Kidney epithelial cell (primary cell): ENCODE measurements at regions not wholly inside any gene's neighbourhood (a gene's known extent, or its start where the extent isn't known, plus 50 kb on each side); places are given as distances from the start of the nearest gene placed in this dataset.

ENCODE experiments used
- DNase-seq: peaks from one replicate; pipeline ENCODE4 v3.0.0-alpha.2; 2010; ENCODE audit warnings: low read depth
- H3K27me3 ChIP-seq: 2 replicates; pipeline ENCODE4 v1.6.0; 2011; ENCODE audit warnings: low read length; ENCODE audit not compliant: control insufficient read depth, insufficient read depth
- H3K36me3 ChIP-seq: 2 replicates; pipeline ENCODE4 v1.5.1; 2011; ENCODE audit warnings: low read length; ENCODE audit not compliant: control insufficient read depth, insufficient read depth
- H3K4me3 ChIP-seq: 2 replicates; pipeline ENCODE4 v1.5.1; 2011; ENCODE audit warnings: low read depth, mild to moderate bottlenecking, control low read depth, low read length
- TF ChIP-seq, protein P1 (sequence below): IDR thresholded peaks from 2 replicates; pipeline ENCODE4 v1.5.1; 2011; ENCODE audit warnings: mild to moderate bottlenecking, moderate library complexity, low read length, control low read depth, inconsistent platforms; ENCODE audit not compliant: insufficient read depth, poor library complexity, severe bottlenecking

GRCh38 chr18:70489986-70490933 is 201.4 kb downstream of the SOCS6 start:
- H3K36me3 ChIP-seq = no peaks in the 10 kb centered on the region
- H3K4me3 ChIP-seq = no peak overlapping the region
- TF ChIP-seq, protein P1, sequence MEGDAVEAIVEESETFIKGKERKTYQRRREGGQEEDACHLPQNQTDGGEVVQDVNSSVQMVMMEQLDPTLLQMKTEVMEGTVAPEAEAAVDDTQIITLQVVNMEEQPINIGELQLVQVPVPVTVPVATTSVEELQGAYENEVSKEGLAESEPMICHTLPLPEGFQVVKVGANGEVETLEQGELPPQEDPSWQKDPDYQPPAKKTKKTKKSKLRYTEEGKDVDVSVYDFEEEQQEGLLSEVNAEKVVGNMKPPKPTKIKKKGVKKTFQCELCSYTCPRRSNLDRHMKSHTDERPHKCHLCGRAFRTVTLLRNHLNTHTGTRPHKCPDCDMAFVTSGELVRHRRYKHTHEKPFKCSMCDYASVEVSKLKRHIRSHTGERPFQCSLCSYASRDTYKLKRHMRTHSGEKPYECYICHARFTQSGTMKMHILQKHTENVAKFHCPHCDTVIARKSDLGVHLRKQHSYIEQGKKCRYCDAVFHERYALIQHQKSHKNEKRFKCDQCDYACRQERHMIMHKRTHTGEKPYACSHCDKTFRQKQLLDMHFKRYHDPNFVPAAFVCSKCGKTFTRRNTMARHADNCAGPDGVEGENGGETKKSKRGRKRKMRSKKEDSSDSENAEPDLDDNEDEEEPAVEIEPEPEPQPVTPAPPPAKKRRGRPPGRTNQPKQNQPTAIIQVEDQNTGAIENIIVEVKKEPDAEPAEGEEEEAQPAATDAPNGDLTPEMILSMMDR = peak; percentile 69
- H3K27me3 ChIP-seq = no peaks in the 10 kb centered on the region
- peak; percentile 23 for DNase-seq

GRCh38 chr18:70489571-70489970 is 200.7 kb downstream of the SOCS6 start:
- TF ChIP-seq, protein P1 = no peak
- DNase-seq = no peak
- no peaks in the 10 kb centered on the region for H3K36me3 ChIP-seq
- H3K27me3 ChIP-seq = no peaks in the 10 kb centered on the region
- H3K4me3 ChIP-seq = no peak overlapping the region

DNA sequence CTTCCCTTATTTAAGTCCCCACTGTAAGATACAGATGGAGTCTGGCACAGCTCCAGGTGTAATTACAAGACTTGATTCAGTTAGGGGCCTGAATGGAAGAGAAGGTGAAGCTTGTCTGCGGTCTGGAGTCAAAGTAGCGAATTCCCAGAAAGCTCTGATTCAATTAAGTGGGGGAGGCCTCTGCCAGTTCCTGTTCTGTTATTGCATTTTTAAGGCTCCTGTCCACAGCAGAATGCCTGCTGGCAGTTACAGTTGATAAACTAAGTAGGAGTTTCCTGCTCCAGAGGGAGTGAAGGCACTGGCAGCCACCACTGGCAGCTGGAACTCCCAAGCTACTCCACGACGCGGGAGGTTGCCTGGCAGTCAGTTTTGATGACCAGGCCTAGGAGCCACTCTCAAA is 181.1 kb downstream of the SOCS6 start:
- peak; percentile 31 for DNase-seq
- Histone ChIP-seq H3K36me3 (no peaks in the 10 kb centered on the region), H3K27me3 (no peaks in the 10 kb centered on the region), H3K4me3 (no peak overlapping the region)
- TF ChIP-seq, protein P1 = no peak

GRCh38 chr18:70468861-70469547 is 180.2 kb downstream of the SOCS6 start:
- Histone ChIP-seq H3K36me3 (no peaks in the 10 kb centered on the region), H3K4me3 (no peak overlapping the region), H3K27me3 (no peaks in the 10 kb centered on the region)
- TF ChIP-seq, protein P1 = no peak
- DNase-seq = no peak

DNA sequence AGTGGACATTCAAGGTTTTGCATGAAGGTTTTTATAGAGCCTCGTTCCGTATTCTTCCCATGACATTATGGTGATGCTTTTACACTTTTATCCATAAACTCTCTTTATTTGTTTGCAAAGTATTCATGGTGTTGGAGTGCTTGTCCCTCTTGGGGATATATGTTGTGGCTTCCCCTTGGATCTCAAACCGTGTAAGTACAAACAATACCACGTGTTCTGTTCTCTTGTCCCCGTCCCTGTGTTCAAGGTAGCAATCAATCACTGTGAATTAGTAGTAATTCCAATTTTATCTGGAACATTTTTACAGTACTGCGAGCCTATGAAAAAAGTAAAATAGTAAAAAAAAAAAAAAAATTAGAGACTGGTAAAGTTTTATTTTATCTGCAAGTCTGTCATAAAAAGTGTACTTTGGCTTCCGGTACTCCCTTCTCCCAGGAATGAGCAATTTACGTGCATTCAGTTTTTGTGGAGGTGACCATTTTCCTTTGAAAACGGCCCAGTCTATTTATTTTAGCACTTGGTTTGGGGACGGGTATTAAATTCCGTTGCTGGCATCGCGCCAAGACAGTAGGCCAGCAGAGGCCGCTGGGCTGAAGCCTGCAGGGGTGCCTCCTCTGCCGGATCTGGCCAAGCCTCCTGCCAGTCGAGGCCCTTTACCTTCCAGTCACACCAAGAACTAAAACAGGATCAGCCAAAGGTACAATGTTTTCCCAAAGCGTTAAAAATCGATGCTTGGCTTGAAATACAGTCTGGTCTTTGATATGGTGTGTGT is 175.7 kb downstream of the SOCS6 start:
- Histone ChIP-seq H3K27me3 (no peaks in the 10 kb centered on the region), H3K36me3 (no peaks in the 10 kb centered on the region), H3K4me3 (peak overlapping the region; percentile 25)
- TF ChIP-seq, protein P1 = peak; percentile 50
- no peak for DNase-seq
